HG02840 (cell line): ENCODE measurements at regions not wholly inside any gene's neighbourhood (a gene's known extent, or its start where the extent isn't known, plus 50 kb on each side); places are given as distances from the start of the nearest gene placed in this dataset.
"Not testable (repeated sequence)": the region's sequence is repeated elsewhere in the genome, so short reads cannot be mapped to it uniquely, and the experiment has no call there.

Source experiments
- ATAC-seq: cut with Tn5 transposase; IDR thresholded peaks from one replicate; pipeline ENCODE4 v1.9.1; 2021; ENCODE audit warnings: mild to moderate bottlenecking, moderate library complexity, moderate number of reproducible peaks; ENCODE audit not compliant: unreplicated experiment, low FRiP score

- ATAC-seq = no peak
These were observed 135.0 kb downstream of the DIRAS2 start for GRCh38 chr9:90507621-90508020.

- ATAC-seq = no peak
These were observed 133.7 kb downstream of the DIRAS2 start for GRCh38 chr9:90508940-90509339.

GRCh38 chr9:90511711-90512110, 130.9 kb downstream of the DIRAS2 start:
- ATAC-seq = no peak

GRCh38 chr9:90514877-90515276, 127.7 kb downstream of the DIRAS2 start:
- no peak for ATAC-seq

GRCh38 chr9:90515510-90515909, 127.1 kb downstream of the DIRAS2 start:
- ATAC-seq = no peak

- ATAC-seq = no peak
These were observed 125.5 kb downstream of the DIRAS2 start for GRCh38 chr9:90517103-90517502.

GRCh38 chr9:90521811-90522570, 120.6 kb downstream of the DIRAS2 start:
- ATAC-seq = no peak

GRCh38 chr9:90523958-90524357, 118.7 kb downstream of the DIRAS2 start:
- no peak for ATAC-seq

- no peak for ATAC-seq
These were observed 116.2 kb downstream of the DIRAS2 start for GRCh38 chr9:90526386-90526785.

GRCh38 chr9:90536094-90536493, 106.5 kb downstream of the DIRAS2 start:
- ATAC-seq = not testable (repeated sequence)

GRCh38 chr9:90538566-90538965, 104.1 kb downstream of the DIRAS2 start:
- no peak for ATAC-seq

- ATAC-seq = no peak
These were observed 103.3 kb downstream of the DIRAS2 start for GRCh38 chr9:90539286-90539685.

GRCh38 chr9:90540734-90541133, 101.9 kb downstream of the DIRAS2 start:
- no peak for ATAC-seq

- no peak for ATAC-seq
These were observed 98.1 kb downstream of the DIRAS2 start for GRCh38 chr9:90544488-90544887.

GRCh38 chr9:90546200-90546599, 96.4 kb downstream of the DIRAS2 start:
- no peak for ATAC-seq

GRCh38 chr9:90547896-90548295, 94.7 kb downstream of the DIRAS2 start:
- no peak for ATAC-seq

- no peak for ATAC-seq
These were observed 90.3 kb downstream of the DIRAS2 start for GRCh38 chr9:90552317-90552716.

- ATAC-seq = no peak
These were observed 87.1 kb downstream of the DIRAS2 start for GRCh38 chr9:90555351-90556057.

GRCh38 chr9:90556897-90557675, 85.5 kb downstream of the DIRAS2 start:
- no peak for ATAC-seq

- ATAC-seq = no peak
These were observed 83.2 kb downstream of the DIRAS2 start for GRCh38 chr9:90559075-90560073.
